Hepatocyte (in vitro differentiated cells): ENCODE measurements at regions not wholly inside any gene's neighbourhood (a gene's known extent, or its start where the extent isn't known, plus 50 kb on each side); places are given as distances from the start of the nearest gene placed in this dataset.

Experiments used
- CTCF ChIP-seq: fragments of 200-600 bp; sonication (generic); IDR thresholded peaks from 2 replicates; pipeline ENCODE4 v1.5.1; 2016; ENCODE audit warnings: antibody characterized with exemption, mild to moderate bottlenecking; ENCODE audit not compliant: poor library complexity
- EZH2 ChIP-seq: fragments of 200-600 bp; sonication (generic); IDR thresholded peaks from 2 replicates; pipeline ENCODE4 v1.6.1; 2016; ENCODE audit warnings: antibody characterized with exemption, mild to moderate bottlenecking, borderline replicate concordance
- EZH2phosphoT487 ChIP-seq: fragments of 200-600 bp; sonication (generic); IDR thresholded peaks from one replicate; pipeline ENCODE4 v1.6.1; 2018; ENCODE audit warnings: antibody characterized with exemption, mild to moderate bottlenecking, low read depth, moderate library complexity; ENCODE audit not compliant: unreplicated experiment, severe bottlenecking

- no peak for TF ChIP-seq EZH2phosphoT487
- TF ChIP-seq CTCF: no peak
- no peak for TF ChIP-seq EZH2
Measured at GRCh38 chr11:127653076-127653475, 652.5 kb upstream of the KIRREL3 start.
